Adrenal gland (tissue), 5 donors: ENCODE measurements at regions not wholly inside any gene's neighbourhood (a gene's known extent, or its start where the extent isn't known, plus 50 kb on each side); places are given as distances from the start of the nearest gene placed in this dataset.

Experiments
- CTCF ChIP-seq, 6 experiments: fragments of 450-650 bp in 4 of 6; fragments of 200-600 bp in 2 of 6; sonication (generic) in 1 of 6; IDR thresholded peaks; 1 replicate in 5 of 6; 2 replicates in 1 of 6; pipeline versions ENCODE4 v1.5.1 to v1.8.0; 2016 to 2021; ENCODE audit warnings: antibody characterized with exemption in 6 of 6, mild to moderate bottlenecking in 2 of 6, moderate library complexity in 1 of 6
- POLR2A ChIP-seq, 2 donors: fragments of 450-650 bp; IDR thresholded peaks; one replicate each; pipeline ENCODE4 v1.6.1; 2017; ENCODE audit warnings: antibody characterized with exemption in 2 of 2, mild to moderate bottlenecking in 2 of 2, moderate library complexity in 1 of 2
- donor health status: DM: no; HTN: no; CAD: no.

GRCh38 chr2:224211181-224211480 lies 172.0 kb upstream of the SERPINE2 start:
- TF ChIP-seq CTCF (IDR thresholded peaks at IDR 0.05), result no peak
- TF ChIP-seq POLR2A (IDR thresholded peaks at IDR 0.05), result no peak
